Stimulated activated naive CD8-positive, alpha-beta T cell treated with anti-CD3 and anti-CD28 coated beads, Interleukin-15, Interleukin-2, amounts not matched to agents 100 U/mL and 50 U/mL, for 24 hours (primary cell): ENCODE measurements at regions not wholly inside any gene's neighbourhood (a gene's known extent, or its start where the extent isn't known, plus 50 kb on each side); places are given as distances from the start of the nearest gene placed in this dataset.

Experiments used
- ATAC-seq: fragments of 150-1000 bp; cut with Tn5 transposase; one replicate; pipeline ENCODE4 v1.10.0; 2021
- DNase-seq: peaks from one replicate; pipeline ENCODE4 v3.0.0; 2021

- ATAC-seq = no peak
- no peak for DNase-seq
These were observed 192.2 kb upstream of the C14orf180 start for GRCh38 chr14:104387022-104388010.

DNA sequence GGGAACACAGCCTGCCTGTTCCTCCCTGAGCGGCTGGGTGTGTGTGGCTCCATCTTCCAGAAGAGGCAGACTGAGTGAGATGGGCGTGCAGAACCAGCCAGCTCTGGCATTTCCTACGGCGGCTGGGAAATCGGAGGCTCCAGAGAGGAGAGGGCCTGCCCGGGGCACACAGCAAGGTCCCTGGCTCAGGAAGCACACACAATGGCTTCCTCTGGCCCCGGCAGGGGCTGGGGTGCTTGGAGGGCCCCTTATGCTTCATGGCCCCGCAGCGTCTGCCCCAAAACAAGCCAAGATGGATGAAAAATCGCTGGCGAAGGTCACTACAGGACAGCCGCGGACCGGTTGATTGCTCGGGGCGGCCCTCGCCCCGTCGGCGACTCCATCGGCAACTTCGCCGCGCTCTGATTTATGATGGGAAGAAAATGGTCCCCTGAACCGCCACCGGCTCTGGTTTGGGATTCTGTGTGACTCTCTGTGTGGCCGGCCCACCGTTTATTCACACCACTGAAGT is 191.5 kb upstream of the C14orf180 start:
- DNase-seq (no peak), ATAC-seq (no peak)

DNA sequence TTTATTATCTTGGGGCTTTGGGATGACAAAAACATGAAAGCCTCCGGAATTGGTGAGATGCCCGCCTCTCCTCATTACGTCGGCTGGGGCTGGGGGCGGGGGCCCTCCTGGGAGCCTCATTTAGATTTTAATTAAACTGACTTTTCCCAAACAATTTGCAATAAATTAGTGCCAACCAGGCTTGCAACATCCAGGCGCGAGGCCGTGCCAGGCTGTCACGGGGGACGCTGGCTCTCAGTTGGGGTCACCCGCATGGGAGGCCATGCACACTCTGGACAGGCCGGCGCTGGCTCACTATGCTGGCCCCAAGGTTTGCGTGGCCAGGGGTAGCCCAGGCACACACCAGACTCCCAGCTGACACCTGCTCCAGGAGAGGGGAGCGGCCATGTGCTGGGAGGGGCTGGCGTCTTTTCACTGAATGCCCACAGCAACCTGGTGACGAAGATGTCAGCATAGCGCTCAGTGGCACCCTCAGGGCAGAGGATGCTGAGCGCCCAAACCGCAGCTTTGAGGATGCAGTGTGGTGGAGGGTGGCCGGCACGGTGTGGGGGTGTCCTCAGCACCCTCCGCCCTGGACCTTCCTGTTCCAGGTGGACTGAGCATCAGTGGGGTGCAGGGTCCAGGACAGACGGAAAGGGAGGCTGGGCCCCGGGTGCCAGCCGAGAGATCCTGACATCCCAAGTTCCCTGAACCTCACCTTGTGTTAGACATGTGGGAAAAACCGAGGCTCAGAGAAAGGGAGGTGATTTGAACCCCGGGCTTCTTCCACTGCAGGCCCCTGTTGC is 190.8 kb upstream of the C14orf180 start:
- DNase-seq = no peak
- no peak for ATAC-seq

- DNase-seq (no peak), ATAC-seq (no peak)
These were observed 190.0 kb upstream of the C14orf180 start for GRCh38 chr14:104389326-104390220.

- DNase-seq (no peak), ATAC-seq (no peak)
These were observed 189.2 kb upstream of the C14orf180 start for GRCh38 chr14:104390221-104390931.

DNA sequence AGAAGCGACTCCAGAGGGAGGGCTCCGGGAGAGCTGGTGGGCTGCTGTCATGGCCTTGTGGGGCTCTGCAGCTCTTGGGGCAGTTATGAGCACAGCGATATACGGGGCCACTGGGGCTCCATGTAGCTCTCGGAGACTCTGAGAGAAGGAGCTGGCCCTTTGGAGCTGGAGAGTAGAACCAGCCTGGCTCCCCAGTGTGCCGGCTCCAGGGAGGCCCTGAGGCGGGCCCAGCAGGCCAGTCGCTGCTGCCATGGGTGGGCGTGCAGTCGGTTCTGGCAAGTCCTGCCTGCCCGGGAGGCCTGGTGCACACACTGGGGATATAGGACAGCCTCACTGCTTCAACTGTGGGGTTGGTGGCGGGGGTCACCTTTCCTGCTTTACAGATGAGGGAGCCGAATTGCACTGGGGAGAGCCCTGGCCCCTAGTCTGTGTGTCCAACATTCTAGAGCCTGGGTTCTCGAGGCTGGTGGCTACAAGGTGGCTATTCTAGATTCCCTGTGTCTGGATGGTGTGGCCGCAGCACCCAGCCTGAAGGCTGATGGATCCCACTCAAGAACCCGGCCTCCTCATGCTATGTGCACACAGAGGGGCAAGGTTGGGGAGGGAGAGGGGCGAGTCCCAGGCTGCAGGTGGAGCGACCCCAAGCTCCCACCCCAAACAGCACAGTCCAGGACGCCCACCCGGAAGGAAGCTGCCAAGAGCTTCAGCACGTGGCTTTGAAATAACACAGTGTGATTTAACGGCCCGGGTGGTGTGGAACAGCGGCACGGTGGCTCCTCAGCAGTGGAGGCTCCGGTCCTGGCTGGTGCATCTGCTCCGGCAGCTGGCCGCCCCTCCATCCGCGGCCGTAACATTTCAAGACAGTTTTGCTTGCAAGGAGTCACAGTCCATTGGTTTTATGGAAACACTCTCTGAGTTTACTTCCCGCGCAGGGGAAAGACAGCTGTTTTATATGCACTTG is 188.3 kb upstream of the C14orf180 start:
- no peak for DNase-seq
- ATAC-seq = no peak

DNA sequence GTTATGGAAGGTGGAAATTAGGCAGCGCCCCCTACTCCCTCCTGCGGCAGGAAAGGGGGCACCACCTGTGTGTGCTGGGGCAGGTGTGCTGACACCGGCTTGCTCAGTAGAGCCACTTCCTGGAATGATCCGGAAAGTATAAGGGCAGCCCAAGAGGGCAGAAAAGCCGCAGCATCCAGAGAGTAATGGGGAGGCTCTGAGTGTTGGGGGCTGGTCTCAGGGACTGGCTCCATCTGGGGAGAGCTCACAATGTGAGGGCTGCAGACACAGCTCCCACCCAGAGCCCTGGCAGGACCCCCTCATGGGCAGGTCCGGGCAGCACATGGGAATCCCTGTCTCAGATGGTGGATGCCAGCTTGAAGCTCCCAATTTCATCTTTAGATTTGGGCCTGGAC is 187.6 kb upstream of the C14orf180 start:
- ATAC-seq (no peak), DNase-seq (no peak)

DNA sequence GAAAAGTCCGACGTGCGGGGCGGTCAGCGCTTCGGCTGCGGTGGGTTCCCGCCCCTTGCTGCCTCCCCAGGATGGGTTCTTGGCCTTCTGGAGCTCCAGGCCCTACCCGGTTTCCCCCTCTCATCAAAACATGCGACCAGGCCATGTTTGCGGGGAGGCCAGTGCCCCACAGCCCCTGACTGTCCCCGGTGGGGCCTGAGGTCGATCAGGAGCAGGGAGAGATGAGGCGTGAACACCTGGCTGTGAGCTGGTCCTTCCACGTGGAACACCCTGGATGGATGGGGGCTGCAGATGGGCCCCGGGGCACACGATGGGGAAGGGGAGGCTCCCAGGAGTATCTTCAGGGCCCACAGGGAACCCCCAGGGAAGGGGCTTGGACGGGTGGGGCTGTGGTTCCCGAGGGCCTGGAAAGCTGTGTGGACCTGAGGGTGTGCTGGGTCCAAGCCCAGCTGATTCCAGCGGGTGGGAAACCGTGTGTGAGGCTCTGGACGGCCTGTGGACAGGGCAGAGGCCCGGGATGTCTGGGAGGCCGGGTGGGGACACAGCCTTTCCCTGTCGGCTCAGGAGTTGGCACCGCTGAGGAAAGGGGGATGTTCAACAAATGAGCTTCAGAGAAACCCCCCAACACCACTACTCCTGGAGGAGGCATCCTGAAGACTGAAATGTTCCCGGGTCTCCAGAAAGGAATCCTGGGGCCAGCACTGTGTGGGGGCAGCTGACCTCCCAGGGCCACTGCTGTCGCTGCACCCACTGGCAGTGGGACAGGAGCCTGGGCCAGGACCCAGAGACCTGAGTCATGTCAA is 187.0 kb upstream of the C14orf180 start:
- no peak for ATAC-seq
- no peak for DNase-seq

GRCh38 chr14:104393199-104393897 is 186.2 kb upstream of the C14orf180 start:
- no peak for DNase-seq
- no peak for ATAC-seq

- ATAC-seq (peak; percentile 53), DNase-seq (peak; percentile 46)
These were observed 185.6 kb upstream of the C14orf180 start for GRCh38 chr14:104393898-104394381.

GRCh38 chr14:104394409-104394851 is 185.1 kb upstream of the C14orf180 start:
- DNase-seq = no peak
- no peak for ATAC-seq

DNA sequence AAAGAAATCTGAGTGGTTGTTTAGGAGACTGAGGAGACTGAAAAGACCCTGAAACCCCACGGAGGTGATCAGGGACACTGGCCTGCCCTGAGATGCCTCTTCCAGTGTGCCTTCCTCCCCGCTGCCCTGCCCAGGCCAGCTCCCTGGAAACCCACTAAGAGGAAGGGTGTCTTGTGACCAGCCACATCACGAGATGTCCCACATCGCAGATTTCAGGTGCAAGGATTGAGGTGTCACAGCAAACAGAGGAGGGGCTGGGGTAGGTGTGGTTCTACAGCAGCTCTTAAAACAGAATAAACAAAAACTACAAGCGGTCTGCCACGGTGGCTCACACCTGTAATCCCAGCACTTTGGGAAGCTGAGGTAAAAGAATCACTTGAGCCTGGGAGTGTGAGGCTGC is 184.3 kb upstream of the C14orf180 start:
- DNase-seq (no peak), ATAC-seq (no peak)

GRCh38 chr14:104395941-104396681 is 183.5 kb upstream of the C14orf180 start:
- ATAC-seq = no peak
- no peak for DNase-seq

DNA sequence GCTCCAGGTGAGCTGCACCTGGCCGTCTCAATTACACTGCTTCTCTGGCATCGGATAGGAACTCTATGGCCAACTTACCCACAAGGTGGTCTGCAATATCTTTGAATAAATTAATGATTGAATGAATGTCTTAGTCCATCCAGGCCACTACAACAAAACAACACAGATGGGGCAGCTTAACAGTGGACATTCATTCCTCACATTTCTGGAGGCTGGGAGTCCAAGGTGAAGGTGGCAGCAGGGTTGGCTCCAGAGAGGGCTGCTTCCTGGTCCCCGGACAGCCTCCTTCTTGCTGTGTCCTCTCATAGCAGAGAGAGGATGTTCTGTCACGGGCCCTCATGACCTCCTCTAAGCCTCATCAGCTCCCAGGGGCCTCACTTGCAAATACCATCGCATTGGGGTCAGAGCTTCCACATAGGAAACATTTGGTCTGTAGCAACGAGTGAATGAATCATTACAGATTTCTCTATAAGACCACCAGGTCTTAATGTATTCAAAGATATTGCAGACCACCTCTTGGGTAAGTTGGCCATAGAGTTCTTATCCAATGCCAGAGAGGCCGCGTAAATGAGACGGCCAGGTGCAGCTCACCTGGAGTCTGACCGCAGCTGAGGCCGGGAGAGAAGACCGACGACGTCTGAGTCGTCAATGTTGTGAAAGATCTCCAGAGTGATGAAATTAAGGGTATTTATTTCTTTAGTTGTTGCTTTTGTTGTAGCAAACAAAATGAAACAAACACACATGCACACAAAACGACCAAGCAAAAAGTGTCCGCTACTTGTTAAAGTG is 182.7 kb upstream of the C14orf180 start:
- no peak for ATAC-seq
- DNase-seq = no peak

GRCh38 chr14:104397956-104398355 is 181.6 kb upstream of the C14orf180 start:
- ATAC-seq = no peak
- no peak for DNase-seq

- ATAC-seq (no peak), DNase-seq (no peak)
These were observed 180.9 kb upstream of the C14orf180 start for GRCh38 chr14:104398656-104399055.
